ENCODE measurements at regions not wholly inside any gene's neighbourhood (a gene's known extent, or its start where the extent isn't known, plus 50 kb on each side); places are given as distances from the start of the nearest gene placed in this dataset.

DNA sequence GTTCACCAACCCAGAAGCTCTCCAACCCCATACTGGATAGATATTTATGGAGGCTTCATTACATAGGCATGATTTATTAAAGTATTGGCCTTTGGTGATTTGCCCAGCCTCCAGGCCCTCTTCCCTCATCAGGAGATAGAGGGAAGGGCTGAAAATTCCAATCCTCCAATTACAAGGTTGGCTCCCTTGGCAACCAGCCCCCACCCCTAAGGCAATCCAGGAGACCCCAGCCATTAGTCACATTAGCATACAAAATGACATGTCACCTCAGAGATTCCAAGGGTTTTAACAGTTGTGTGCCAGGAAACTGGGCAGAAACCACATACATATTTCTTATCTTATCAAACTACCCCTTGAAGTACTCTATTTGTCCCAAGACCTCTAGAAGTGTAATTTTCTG, 210.0 kb downstream of the HINT1 start:
- H3K36me3 ChIP-seq: no peaks in the 10 kb centered on the region
- H3K9me3 ChIP-seq: no peaks in the 10 kb centered on the region
- TF ChIP-seq, protein P1, sequence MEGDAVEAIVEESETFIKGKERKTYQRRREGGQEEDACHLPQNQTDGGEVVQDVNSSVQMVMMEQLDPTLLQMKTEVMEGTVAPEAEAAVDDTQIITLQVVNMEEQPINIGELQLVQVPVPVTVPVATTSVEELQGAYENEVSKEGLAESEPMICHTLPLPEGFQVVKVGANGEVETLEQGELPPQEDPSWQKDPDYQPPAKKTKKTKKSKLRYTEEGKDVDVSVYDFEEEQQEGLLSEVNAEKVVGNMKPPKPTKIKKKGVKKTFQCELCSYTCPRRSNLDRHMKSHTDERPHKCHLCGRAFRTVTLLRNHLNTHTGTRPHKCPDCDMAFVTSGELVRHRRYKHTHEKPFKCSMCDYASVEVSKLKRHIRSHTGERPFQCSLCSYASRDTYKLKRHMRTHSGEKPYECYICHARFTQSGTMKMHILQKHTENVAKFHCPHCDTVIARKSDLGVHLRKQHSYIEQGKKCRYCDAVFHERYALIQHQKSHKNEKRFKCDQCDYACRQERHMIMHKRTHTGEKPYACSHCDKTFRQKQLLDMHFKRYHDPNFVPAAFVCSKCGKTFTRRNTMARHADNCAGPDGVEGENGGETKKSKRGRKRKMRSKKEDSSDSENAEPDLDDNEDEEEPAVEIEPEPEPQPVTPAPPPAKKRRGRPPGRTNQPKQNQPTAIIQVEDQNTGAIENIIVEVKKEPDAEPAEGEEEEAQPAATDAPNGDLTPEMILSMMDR (IDR thresholded peaks at IDR 0.05; ENCODE audit: low read depth, low read length): no peak
- H3K4me3 ChIP-seq (ENCODE audit: low read depth, low read length): no peak overlapping the region
- no peaks in the 10 kb centered on the region for H3K27me3 ChIP-seq
- DNase-seq: no peak
- H3K4me1 ChIP-seq: no peaks in the 10 kb centered on the region

- Histone ChIP-seq H3K4me1 (no peaks in the 10 kb centered on the region), H3K27me3 (no peaks in the 10 kb centered on the region), H3K4me3 (ENCODE audit: low read depth, low read length) (no peak overlapping the region), H3K36me3 (no peaks in the 10 kb centered on the region), H3K9me3 (no peaks in the 10 kb centered on the region)
- no peak for DNase-seq
- TF ChIP-seq, protein P1 (IDR thresholded peaks at IDR 0.05; ENCODE audit: low read depth, low read length): no peak
Observed at GRCh38 chr5:130954336-130954735, 210.7 kb downstream of the HINT1 start.

DNA sequence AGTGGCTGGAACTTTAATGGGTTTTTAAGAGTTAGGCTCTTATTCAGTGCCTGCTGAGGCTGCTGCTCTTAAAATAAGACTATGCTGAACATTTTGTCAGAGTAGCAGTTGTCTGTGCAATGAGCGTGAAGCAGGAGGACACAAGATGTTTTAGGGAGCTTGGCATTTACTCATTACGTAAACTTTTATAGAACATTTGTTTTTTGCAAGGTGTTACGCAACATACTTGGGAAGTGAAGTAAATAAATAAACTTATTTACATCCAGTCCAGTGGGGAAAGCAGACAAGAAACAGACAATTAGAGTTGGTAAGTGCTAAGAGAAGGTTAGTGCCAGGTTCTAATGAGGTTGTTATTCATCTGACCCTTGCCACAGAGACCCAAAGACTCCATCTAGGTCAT, 226.0 kb downstream of the HINT1 start:
- H3K4me1 ChIP-seq: no peaks in the 10 kb centered on the region
- DNase-seq: no peak
- no peaks in the 10 kb centered on the region; the same call in 1 of the 2 replicates for H3K9me3 ChIP-seq
- TF ChIP-seq, protein P1 (IDR thresholded peaks at IDR 0.05; ENCODE audit: low read depth, low read length): no peak
- H3K27me3 ChIP-seq: peaks cover 7% of the 10 kb centered on the region; the same call in 1 of the 2 replicates
- no peak overlapping the region for H3K4me3 ChIP-seq (ENCODE audit: low read depth, low read length)
- H3K36me3 ChIP-seq: no peaks in the 10 kb centered on the region

- Histone ChIP-seq H3K4me3 (ENCODE audit: low read depth, low read length) (no peak overlapping the region), H3K36me3 (no peaks in the 10 kb centered on the region), H3K27me3 (no peaks in the 10 kb centered on the region), H3K9me3 (no peaks in the 10 kb centered on the region; the same call in 1 of the 2 replicates), H3K4me1 (no peaks in the 10 kb centered on the region)
- no peak for DNase-seq
- TF ChIP-seq, protein P1 (IDR thresholded peaks at IDR 0.05; ENCODE audit: low read depth, low read length): no peak
Observed at GRCh38 chr5:130937046-130937445, 228.0 kb downstream of the HINT1 start.

GRCh38 chr5:130923543-130924124, 241.4 kb downstream of the HINT1 start:
- H3K9me3 ChIP-seq: no peaks in the 10 kb centered on the region
- H3K36me3 ChIP-seq: no peaks in the 10 kb centered on the region
- peak; percentile 4 for DNase-seq
- H3K27me3 ChIP-seq: no peaks in the 10 kb centered on the region
- H3K4me3 ChIP-seq (ENCODE audit: low read depth, low read length): no peak overlapping the region
- no peaks in the 10 kb centered on the region for H3K4me1 ChIP-seq
- TF ChIP-seq, protein P1 (IDR thresholded peaks at IDR 0.05; ENCODE audit: low read depth, low read length): no peak

GRCh38 chr5:130912088-130912487, 253.0 kb downstream of the HINT1 start:
- no peaks in the 10 kb centered on the region for H3K36me3 ChIP-seq
- TF ChIP-seq, protein P1 (IDR thresholded peaks at IDR 0.05; ENCODE audit: low read depth, low read length): no peak
- no peaks in the 10 kb centered on the region for H3K4me1 ChIP-seq
- H3K9me3 ChIP-seq: no peaks in the 10 kb centered on the region
- no peak overlapping the region for H3K4me3 ChIP-seq (ENCODE audit: low read depth, low read length)
- DNase-seq: no peak
- H3K27me3 ChIP-seq: no peaks in the 10 kb centered on the region

All from BE2C (cell line).